K562 (cell line): ENCODE measurements at regions not wholly inside any gene's neighbourhood (a gene's known extent, or its start where the extent isn't known, plus 50 kb on each side); places are given as distances from the start of the nearest gene placed in this dataset.
A peak's percentile ranks its signal among the peaks of the same experiment; 100 is the strongest.
"Not testable (repeated sequence)": the region's sequence is repeated elsewhere in the genome, so short reads cannot be mapped to it uniquely, and the experiment has no call there.

Experiments
- ATAC-seq: fragments of 200-7000 bp; cut with Tn5 transposase; 3 replicates; pipeline ENCODE4 v1.9.1; 2020; ENCODE audit warnings: moderate library complexity
- BruUV-seq: library from RNA; stranded (reverse); fragments of 400-500 nt; replicated peaks from 2 replicates; lab custom pipeline; 2021; lab: Mats Ljungman, UMichigan
- CTCF ChIA-PET: fragments of 300-600 bp; formaldehyde crosslinking; extraction: SDS; loops from one replicate; lab custom pipeline; 2021; ENCODE audit warnings: low intra/inter-chr PET ratio; lab: Yijun Ruan, JAX
- POLR2A ChIA-PET: fragments of 300-600, 350-650 bp; sonication (Branson Sonifier 250); formaldehyde crosslinking; extraction: SDS; loops from one replicate; lab custom pipeline; 2021; ENCODE audit warnings: antibody characterized with exemption, inconsistent platforms; lab: Yijun Ruan, JAX
- DNase-seq, 4 experiments: peaks; one replicate each; pipeline versions ENCODE4 v3.0.0 to v3.0.0-alpha.2; 2011 to 2018; ENCODE audit warnings: low spot score in 3 of 4, mixed read lengths in 3 of 4; ENCODE audit errors: extremely low read depth in 1 of 4
- FAIRE-seq: peaks from 2 replicates; lab custom pipeline; 2011; peaks lifted over from hg19 to GRCh38; lab: Jason Lieb, UNC
- H2AFZ ChIP-seq: 2 replicates; pipeline ENCODE4 v1.6.0; 2011; ENCODE audit warnings: low read depth, low read length, control low read depth, inconsistent platforms
- H3K27ac ChIP-seq: fragments of 200-600 bp; 3 replicates; pipeline ENCODE4 v1.8.0; 2011; ENCODE audit warnings: low read depth, mild to moderate bottlenecking, control low read depth, inconsistent platforms, low read length, moderate library complexity, mixed read lengths; ENCODE audit errors: extremely low read depth
- H3K27me3 ChIP-seq, 2 experiments: fragments of 300-600 bp in 1 of 2; 2 replicates in 1 of 2; 3 replicates in 1 of 2; pipeline versions ENCODE4 v1.6.0 to v1.8.0; 2011; ENCODE audit warnings: inconsistent platforms in 2 of 2, low read length in 2 of 2, mild to moderate bottlenecking in 1 of 2, mixed read lengths in 1 of 2, moderate library complexity in 1 of 2; ENCODE audit not compliant: control insufficient read depth in 2 of 2, insufficient read depth in 2 of 2
- H3K36me3 ChIP-seq: fragments of 300-600 bp; 3 replicates; pipeline ENCODE4 v1.8.0; 2011; ENCODE audit warnings: mild to moderate bottlenecking, low read length, inconsistent platforms; ENCODE audit not compliant: control insufficient read depth, insufficient read depth
- H3K4me1 ChIP-seq, 2 experiments: fragments of 200-600 bp in 1 of 2; replicated peaks in 1 of 2; 2 replicates in 1 of 2; 3 replicates in 1 of 2; pipeline versions ENCODE4 v1.5.1 to v1.8.0; 2011; ENCODE audit warnings: inconsistent platforms in 2 of 2, low read length in 2 of 2, mild to moderate bottlenecking in 1 of 2, mixed read lengths in 1 of 2, moderate library complexity in 1 of 2; ENCODE audit not compliant: control insufficient read depth in 2 of 2, insufficient read depth in 2 of 2
- H3K4me2 ChIP-seq: 2 replicates; pipeline ENCODE4 v1.6.1; 2011; ENCODE audit warnings: low read length, control low read depth, inconsistent platforms, mixed read lengths; ENCODE audit not compliant: insufficient read depth
- H3K4me3 ChIP-seq: fragments of 200-600 bp; sonication (generic), shearing (Covaris generic); 2 replicates; pipeline ENCODE4 v1.5.1; 2016; ENCODE audit warnings: control low read depth, inconsistent platforms
- H3K79me2 ChIP-seq: fragments of 200-600 bp; 3 replicates; pipeline ENCODE4 v1.8.0; 2011; ENCODE audit warnings: low read length, inconsistent platforms; ENCODE audit not compliant: control insufficient read depth, insufficient read depth
- H3K9ac ChIP-seq, 2 experiments: 2 replicates each; pipeline versions ENCODE4 v1.6.0 to v1.6.1; 2011; ENCODE audit warnings: low read depth in 2 of 2, low read length in 2 of 2, control low read depth in 1 of 2, inconsistent platforms in 1 of 2, mild to moderate bottlenecking in 1 of 2, mixed read lengths in 1 of 2; ENCODE audit not compliant: insufficient read depth in 1 of 2
- H3K9me1 ChIP-seq: one replicate; pipeline ENCODE4 v1.6.0; 2011; ENCODE audit warnings: inconsistent platforms, mild to moderate bottlenecking, low read length, moderate library complexity; ENCODE audit not compliant: control insufficient read depth, insufficient read depth
- H3K9me3 ChIP-seq: replicated peaks from 2 replicates; pipeline ENCODE4 v1.5.1; 2011; ENCODE audit warnings: low read depth, low read length, inconsistent platforms; ENCODE audit not compliant: control insufficient read depth, insufficient read depth
- H4K20me1 ChIP-seq: replicated peaks from 2 replicates; pipeline ENCODE4 v1.6.1; 2011; ENCODE audit warnings: low read length, inconsistent platforms, mixed read lengths; ENCODE audit not compliant: control insufficient read depth, insufficient read depth
- ARID1B ChIP-seq: fragments of 450-650 bp; IDR thresholded peaks from 2 replicates; pipeline ENCODE4 v1.6.1; 2016; ENCODE audit warnings: antibody characterized with exemption, mild to moderate bottlenecking, inconsistent platforms
- C11orf30 ChIP-seq: fragments of 450-650 bp; IDR thresholded peaks from 2 replicates; pipeline ENCODE4 v1.6.1; 2016; ENCODE audit warnings: low read depth, mild to moderate bottlenecking
- CBFA2T3 ChIP-seq: fragments of 450-650 bp; IDR thresholded peaks from 2 replicates; pipeline ENCODE4 v1.6.1; 2017
- CEBPB ChIP-seq: fragments of 450-650 bp; IDR thresholded peaks from 2 replicates; pipeline ENCODE4 v1.6.1; 2016; ENCODE audit warnings: missing genetic modification characterization, missing compliant biosample characterization
- CEBPG ChIP-seq, 3 experiments: fragments of 200-800 bp in 1 of 3; sonication (Bioruptor generic) in 1 of 3; sonication (generic) in 1 of 3; formaldehyde crosslinking in 1 of 3; IDR thresholded peaks in 2 of 3; conservative IDR thresholded peaks in 1 of 3; 2 replicates each; pipeline versions ENCODE4 v1.6.1 to v1.8.0; 2016 to 2022; ENCODE audit warnings: missing compliant biosample characterization in 2 of 3, missing genetic modification characterization in 2 of 3, mild to moderate bottlenecking in 1 of 3, missing genetic modification reagents in 1 of 3
- DPF2 ChIP-seq: fragments of 450-650 bp; IDR thresholded peaks from 2 replicates; pipeline ENCODE4 v1.6.1; 2016
- KDM1A ChIP-seq, 2 experiments: fragments of 450-650 bp; IDR thresholded peaks; 2 replicates each; pipeline ENCODE4 v1.6.1; 2016; ENCODE audit warnings: mild to moderate bottlenecking in 2 of 2
- MEIS2 ChIP-seq: fragments of 450-650 bp; IDR thresholded peaks from 2 replicates; pipeline ENCODE4 v1.6.1; 2014; ENCODE audit warnings: mild to moderate bottlenecking; ENCODE audit not compliant: partially characterized antibody
- NFE2 ChIP-seq: IDR thresholded peaks from 2 replicates; pipeline ENCODE4 v1.6.1; 2014; ENCODE audit warnings: antibody characterized with exemption, low read depth
- TRIM28 ChIP-seq: fragments of 450-650 bp; IDR thresholded peaks from 2 replicates; pipeline ENCODE4 v1.6.1; 2017
- ZNF146 ChIP-seq: IDR thresholded peaks from one replicate; pipeline ENCODE4 v1.6.1; 2018; ENCODE audit warnings: missing compliant biosample characterization; ENCODE audit not compliant: unreplicated experiment
- ZNF175 ChIP-seq: fragments of 200-800 bp; sonication (Bioruptor generic); IDR thresholded peaks from 2 replicates; pipeline ENCODE4 v1.6.1; 2016; ENCODE audit warnings: low read depth, mild to moderate bottlenecking, missing genetic modification characterization, missing compliant biosample characterization
- ZNF316 ChIP-seq: fragments of 450-650 bp; IDR thresholded peaks from 2 replicates; pipeline ENCODE4 v1.6.1; 2016
- ZNF407 ChIP-seq: fragments of 450-650 bp; IDR thresholded peaks from 2 replicates; pipeline ENCODE4 v1.6.1; 2016; ENCODE audit warnings: low read depth
- WGBS: fragments of 100-300 bp; shearing (Covaris generic); methylation state at CpG from one replicate; pipeline ENCODE4 v1.1.6; 2016; ENCODE audit warnings: low coverage, mixed read lengths; ENCODE audit not compliant: insufficient coverage; ENCODE audit errors: missing lambda C conversion rate; 5-methylcytosine and 5-hydroxymethylcytosine counted together
- in situ Hi-C: fragments of 300-500 bp; cut with MboI; formaldehyde crosslinking; loops from 4 replicates; pipeline ENCODE4 v1.15.0; 2018; ENCODE audit warnings: inconsistent platforms, mixed read lengths
- intact Hi-C: fragments of 100-400 bp; cut with micrococcal nuclease; formaldehyde crosslinking; loops from 2 replicates; pipeline ENCODE4 v1.14.2; 2022
- TF ChIP-seq, protein P1 (sequence below): fragments of 450-650 bp; IDR thresholded peaks from 2 replicates; pipeline ENCODE4 v1.6.1; 2016

GRCh38 chr1:812535-813127 lies 111.1 kb upstream of the SAMD11 start:
- DNase-seq; H3K9me1 ChIP-seq; intact Hi-C loops; in situ Hi-C loops; H3K9me3 ChIP-seq; H3K36me3 ChIP-seq; CTCF ChIA-PET; FAIRE-seq; H3K9ac ChIP-seq; H3K4me1 ChIP-seq; H3K79me2 ChIP-seq; H4K20me1 ChIP-seq; BruUV-seq; H3K27me3 ChIP-seq; H3K4me3 ChIP-seq; H3K27ac ChIP-seq; POLR2A ChIA-PET; TF ChIP-seq CEBPG (CRISPR knock-in tag; IDR thresholded peaks at IDR 0.05): not testable (repeated sequence)
- ATAC-seq, result peak; percentile 86
- Histone ChIP-seq H2AFZ (peak overlapping the region; percentile 66; the same call in 1 of the 2 replicates), H3K4me2 (peak overlapping the region; percentile 32; the same call in 1 of the 2 replicates)
- 46% methylated on average over 5 of the region's 5 CpGs for WGBS
- TF ChIP-seq C11orf30 (peak; percentile 71), ZNF146 (peak; percentile 91), DPF2 (peak; percentile 42; the same call in 1 of the 2 replicates), MEIS2 (peak; percentile 81), KDM1A (IDR thresholded peaks at IDR 0.05) (0 out of 4 replicates have a peak, but pooled peaks of 1 of the 2 experiments have one; percentile 27), ZNF175 (CRISPR knock-in tag) (peak; percentile 93), CEBPG (tag; conservative IDR thresholded peaks at IDR 0.05 in 1 of 2, IDR thresholded peaks at IDR 0.05 in 1 of 2) (peak; percentile 26 to 61; a peak in 2 of 4 replicates), ARID1B (peak; percentile 40; the same call in 1 of the 2 replicates), ZNF316 (peak; percentile 84), ZNF407 (0 out of 2 replicates have a peak, but pooled peaks have one; percentile 28), CEBPB (tag) (peak; percentile 91), TRIM28 (peak; percentile 37; the same call in 1 of the 2 replicates), CBFA2T3 (peak; percentile 25; the same call in 1 of the 2 replicates), NFE2 (peak; percentile 60)
- TF ChIP-seq, protein P1, sequence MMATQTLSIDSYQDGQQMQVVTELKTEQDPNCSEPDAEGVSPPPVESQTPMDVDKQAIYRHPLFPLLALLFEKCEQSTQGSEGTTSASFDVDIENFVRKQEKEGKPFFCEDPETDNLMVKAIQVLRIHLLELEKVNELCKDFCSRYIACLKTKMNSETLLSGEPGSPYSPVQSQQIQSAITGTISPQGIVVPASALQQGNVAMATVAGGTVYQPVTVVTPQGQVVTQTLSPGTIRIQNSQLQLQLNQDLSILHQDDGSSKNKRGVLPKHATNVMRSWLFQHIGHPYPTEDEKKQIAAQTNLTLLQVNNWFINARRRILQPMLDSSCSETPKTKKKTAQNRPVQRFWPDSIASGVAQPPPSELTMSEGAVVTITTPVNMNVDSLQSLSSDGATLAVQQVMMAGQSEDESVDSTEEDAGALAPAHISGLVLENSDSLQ, result peak; percentile 54; the same call in 1 of the 2 replicates
